Fibroblast of the conjunctiva (primary cell): ENCODE measurements at regions not wholly inside any gene's neighbourhood (a gene's known extent, or its start where the extent isn't known, plus 50 kb on each side); places are given as distances from the start of the nearest gene placed in this dataset.
"Not testable (repeated sequence)": the region's sequence is repeated elsewhere in the genome, so short reads cannot be mapped to it uniquely, and the experiment has no call there.

Experiments used
- DNase-seq: peaks from one replicate; pipeline ENCODE4 v3.0.0-alpha.2; 2010; ENCODE audit warnings: low read depth

DNA sequence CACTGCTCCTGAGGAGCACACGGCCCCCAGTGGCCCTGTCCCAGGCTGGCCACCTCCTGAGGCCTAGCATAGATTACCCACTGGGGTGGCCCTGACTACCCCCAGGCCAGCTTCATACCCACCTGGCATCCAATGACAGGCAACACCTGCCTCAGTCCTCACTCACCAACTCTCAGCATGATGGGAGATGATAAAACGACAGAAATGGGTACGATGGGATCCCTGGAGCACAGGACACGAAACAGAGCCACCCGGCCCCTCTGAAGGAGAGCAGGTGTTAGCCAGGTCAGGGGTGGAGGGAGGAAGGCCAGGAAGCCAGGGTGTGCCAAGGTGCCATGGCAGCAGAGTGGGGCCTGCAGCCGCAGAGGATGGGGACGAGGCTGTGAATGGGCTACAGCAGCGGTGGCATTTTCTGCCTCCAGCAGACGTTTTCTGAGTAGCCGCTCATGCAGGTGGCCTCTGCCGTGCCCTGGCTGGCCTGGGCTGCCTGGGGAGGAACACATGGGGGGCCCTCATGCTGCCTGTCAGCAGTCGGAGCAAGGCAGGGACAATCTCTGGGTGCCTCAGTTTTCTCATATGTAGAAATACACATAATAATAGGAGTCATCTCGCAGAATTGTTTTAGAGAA, 50.2 kb upstream of the FGF3 start:
- no peak for DNase-seq

DNA sequence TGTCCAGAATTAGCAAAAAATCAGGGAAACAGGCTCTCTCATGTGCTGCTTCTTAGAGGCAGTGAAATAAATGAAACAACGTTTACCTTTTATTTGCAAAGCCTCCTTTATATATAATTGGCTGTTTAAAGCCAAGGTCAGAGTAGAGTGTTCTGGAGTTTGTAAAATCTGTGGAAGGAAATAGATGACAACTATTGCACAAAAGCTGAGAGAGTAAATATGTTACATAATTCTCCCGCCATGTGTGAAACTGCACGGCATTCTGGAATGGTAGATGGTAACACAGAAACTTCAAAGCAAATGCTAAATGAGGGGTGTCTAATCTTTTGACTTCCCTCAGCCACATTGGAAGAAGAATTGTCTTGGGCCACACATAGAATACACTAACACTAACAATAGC, 51.5 kb upstream of the FGF3 start:
- no peak for DNase-seq

DNA sequence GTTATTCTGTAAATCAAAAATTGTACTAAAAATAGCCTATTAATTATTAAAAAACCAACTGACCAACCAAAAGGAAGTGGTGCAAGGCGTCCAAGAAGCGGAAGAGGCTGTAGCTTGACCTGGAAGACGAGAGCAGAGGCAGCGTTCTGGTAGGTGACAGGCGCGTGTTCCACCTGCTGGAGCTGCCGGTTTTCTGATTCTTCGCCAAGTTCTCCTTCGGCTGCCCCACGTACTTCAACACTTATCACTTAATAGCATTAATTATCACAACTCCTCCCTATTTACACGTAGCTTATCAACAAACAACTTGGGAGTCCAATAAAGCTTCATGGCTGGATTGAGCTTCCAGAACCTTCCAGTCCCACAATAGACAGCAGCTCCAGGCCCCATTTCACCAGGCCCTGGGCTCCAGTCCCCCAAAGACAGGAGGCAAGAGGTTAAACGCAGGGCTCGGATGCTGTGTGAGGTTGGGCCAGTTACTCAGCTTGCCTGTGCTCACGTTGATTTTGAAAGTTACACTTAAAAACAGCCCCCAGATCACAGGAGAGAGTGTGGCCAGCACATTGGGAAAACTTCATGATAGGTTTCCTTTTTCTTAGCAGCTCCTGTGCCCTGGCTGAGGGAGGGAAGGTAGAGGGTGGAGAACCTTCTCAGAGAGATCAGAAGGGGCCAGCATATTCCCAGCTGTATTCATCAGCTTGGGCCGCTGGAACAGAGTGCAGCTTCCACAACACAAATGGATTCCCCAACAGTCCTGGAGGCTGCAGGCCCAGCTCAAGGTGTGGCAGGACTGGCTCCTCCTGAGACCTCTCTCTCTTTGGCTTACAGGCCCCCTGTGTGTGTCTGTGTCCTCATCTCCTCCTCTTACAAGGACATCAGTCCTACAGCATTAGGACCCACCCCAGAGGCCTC, 54.2 kb upstream of the FGF3 start:
- DNase-seq = no peak

DNA sequence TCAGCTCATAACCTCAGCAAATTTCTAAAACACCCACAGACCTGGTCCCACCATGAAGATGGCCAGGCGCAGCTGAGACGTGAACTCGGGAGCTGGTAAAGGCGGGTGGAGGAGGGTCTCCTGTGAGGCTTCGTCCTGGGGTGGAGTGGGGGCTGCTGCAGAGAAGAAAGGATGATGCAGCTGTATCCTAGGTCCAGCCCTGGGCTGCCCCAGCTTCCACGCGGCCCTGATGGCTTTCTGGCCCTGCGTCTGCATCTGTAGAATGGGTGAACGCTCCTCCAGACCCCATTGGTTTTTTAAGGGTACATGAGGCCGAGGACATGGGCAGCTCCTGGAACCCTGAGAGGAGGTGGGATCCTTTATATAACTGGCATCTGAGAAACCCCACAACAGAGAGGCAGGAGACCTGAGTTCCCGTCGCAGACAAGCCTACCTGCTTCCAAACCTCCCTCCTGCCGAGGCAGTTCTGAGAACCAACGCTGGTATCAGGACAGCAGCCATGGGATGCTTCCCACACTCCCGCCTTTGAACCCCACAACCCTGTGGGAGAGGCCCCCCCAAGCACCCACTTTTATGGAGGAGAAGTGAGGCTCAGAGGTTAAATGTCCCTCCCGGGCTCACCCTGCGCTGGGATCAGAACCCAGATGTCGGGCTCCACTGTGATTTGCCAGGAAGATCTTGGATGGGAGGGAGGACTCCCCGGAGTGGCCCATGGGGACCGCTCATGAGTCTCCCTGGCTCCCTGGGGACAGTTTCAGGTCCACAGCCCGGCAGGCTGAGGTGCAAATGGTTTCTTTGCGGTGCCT, 55.2 kb upstream of the FGF3 start:
- DNase-seq = no peak

DNA sequence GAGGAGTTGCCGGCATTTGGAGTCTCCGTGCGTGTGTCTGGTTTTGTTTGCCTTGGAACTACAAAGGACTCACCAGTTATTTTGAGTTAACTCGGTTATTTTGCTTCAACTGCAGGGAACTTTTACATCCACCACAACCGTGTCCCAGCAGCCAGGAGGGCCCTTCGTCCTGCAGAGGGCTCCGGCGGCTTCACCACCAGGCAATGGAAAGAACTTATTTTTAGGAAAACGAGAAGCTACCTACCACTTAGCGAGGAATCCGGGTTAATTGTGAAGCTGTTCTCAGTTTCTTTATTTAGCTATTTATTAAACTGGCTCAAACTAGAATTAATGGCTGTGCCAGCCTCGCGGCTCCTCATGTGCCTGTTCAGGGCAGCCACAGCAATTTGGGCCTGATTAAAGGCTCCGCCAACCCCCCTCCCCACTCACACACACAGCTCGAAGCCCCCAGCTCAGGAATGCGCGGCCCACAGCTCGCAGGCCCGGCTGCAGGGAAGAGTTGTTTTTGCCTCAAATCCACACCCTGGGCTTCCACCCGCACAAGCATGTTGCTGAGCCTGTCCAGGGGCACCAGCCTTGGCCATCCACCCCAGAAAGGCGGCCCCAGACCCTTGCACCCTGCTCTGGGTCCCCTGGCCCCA, 55.9 kb upstream of the FGF3 start:
- DNase-seq = no peak

DNA sequence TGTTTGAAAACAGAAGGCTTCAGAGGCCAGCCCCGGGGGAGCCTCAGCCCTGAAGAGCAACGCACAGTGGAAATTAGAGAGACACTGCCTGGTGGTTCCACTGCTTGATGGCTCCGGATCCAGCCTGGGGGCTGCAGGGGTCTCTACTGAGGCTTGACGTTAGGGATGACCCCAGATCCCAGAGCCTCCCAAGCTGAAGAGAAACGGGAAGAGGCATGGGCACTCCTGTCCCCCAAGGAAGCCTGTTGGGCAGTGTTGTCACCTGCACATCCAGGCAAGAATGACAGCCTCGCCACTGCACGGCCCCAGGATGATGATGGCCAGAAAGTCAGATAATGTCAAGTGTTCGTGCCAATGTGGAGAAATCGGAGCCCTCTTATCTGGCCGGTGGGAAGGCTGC, 56.8 kb upstream of the FGF3 start:
- no peak for DNase-seq

DNA sequence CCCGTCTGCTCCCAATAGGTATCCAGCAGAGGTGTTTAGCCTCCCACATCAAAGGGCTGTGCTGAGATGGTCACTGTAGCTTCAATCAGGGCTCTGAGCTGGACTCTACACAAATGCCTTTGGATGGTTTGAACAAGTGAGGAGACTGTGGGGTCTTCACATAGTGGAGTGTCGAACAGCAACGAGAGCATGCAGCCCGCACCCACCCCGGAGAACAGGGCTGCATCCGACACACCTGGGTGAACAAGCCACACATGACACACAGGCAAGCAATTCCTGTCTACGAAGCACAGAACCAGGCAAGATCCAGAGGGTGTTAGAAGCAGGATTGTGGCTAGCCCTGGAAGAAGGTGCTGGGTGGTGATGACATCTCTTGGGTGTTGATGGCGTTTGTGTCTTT, 58.0 kb upstream of the FGF3 start:
- DNase-seq = no peak

DNA sequence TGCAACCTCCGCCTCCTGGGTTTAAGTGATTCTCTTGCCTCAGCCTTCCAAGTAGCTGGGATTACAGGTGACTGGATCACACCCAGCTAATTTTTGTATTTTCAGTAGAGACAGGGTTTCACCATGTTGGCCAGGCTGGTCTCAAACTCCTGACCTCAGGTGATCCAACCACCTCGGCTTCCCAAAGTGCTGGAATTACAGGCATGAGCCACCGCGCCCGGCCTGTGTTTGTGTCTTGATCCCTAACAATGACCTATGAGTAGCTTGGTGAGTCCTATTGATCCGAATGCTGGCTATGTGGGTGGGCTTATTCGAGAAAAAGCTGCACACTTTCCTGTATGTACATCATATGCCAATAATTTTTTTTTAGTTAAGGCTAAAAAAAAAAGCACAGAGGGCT, 58.5 kb upstream of the FGF3 start:
- DNase-seq = not testable (repeated sequence)

DNA sequence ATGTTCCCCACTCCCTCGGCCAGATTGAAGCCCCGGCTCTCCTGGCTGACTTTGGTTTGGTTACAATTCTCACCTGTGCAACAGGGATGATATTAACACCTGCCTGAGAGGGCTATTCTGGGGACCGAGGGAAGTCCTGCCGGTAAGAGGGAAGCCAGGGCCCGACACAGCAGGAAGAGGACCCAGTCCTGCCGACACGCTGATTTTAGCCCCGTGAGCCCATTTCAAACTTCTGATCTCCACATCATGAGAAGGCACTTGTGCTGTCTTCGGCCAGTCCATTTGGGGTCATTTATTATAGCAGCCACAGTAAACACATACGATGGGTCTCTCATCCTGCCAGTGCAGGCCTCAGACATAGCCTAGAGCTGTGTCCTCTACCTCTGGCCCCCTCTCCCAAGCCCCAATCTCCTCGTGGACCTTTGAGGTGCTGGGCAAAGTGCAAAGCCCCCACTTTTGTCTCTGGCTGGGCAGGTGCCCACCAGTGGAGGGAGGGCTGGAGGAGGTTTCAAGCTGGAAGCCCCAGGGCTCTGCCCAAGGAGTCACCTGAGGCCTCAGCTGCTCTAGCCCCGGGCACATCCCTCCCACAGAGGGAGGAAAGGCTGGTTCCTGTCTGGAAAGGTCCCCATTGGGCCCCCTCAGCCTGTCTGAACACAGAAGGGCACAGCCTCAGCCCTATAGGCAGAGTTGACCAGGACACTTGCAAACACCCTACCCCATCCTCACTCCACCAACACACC, 59.1 kb upstream of the FGF3 start:
- DNase-seq = no peak

DNA sequence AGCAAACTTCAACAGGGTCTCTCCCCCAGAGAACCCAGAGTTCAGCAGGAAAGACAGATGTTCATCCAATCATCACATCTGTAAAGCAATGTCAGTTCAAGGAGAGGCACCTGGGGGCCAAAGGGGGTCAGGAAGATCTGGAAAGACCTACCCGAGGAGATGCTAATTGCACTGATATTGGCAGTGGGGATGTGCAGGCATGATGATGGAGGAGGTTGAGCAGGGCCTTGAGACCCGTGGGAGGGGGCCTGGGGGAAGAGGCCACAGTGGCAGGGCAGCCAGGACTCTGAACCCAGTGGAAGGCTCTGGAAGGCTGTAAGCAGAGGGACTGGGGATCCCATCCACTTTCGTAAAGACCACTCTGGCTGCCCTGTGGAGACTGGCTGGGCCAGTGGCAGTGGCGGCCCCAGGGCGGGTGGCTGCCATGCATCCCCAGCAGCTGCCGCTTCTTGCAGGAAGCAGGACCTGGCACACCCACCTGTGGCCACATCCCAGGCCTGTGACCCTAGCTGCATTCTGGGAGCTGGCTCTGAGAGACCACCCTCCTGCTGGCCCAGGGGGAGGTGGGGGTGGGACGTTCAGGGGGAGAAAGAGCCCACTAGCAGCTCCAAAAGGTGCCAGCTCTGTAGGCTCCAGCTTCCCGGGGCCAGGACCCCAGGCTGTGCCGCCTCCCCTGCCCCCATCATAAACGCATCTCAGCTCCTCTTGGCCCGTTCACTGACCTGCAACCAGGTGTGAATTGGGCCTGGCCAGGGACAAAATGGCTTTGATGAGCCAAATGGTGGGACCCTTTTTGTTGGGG, 59.9 kb upstream of the FGF3 start:
- DNase-seq = no peak

DNA sequence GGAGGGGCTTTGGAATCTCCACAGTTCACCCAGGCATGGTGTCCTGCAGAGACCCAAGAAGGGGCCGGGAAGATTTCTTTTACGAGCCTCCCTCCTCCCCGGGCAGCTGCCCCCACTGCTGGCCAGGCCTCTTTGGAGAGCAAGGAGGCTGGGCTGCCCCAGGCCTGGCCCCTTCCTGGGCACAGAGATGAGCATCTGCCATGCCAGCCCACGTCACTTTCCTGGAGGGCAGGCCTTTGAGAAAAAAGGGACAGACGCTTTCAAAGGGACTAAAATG, 60.5 kb upstream of the FGF3 start:
- no peak for DNase-seq

DNA sequence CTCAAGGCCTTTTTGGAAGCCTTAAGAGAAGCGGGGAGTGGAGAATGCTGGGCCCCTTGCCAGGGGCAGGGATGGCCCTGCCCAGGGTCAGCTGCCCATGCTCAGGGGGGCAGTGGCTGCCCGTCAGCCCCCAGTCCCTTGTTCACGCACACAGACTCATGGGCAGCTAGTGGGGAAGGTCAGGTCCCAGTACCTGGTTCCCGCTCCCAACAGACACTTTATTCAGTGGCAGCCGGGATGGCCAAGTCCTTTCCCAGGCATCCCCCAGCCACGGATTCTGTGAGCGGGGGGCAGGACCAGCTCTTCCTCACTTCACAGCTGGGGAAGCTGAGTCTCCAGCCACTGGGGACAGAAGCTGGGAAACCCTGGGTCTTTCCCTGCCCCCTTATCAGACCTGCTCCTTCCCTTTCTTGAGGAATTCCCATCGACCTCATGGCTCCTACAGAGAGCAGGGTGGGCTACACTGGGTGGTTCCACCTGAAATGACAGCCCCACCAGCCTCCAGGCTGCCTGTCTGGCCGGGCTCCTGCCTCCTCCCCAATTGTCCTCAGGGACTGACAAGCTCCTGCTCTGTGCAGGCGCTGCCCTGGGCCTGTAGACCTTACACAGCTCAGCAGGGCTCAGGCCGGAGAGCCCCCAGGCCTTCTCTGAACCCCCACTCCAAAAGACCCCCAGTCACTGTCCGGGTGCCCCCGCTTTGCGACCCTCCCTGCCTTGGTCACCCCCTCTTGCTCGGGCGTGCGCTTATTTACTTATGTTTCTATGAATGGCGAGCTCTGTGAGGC, 61.0 kb upstream of the FGF3 start:
- no peak for DNase-seq

DNA sequence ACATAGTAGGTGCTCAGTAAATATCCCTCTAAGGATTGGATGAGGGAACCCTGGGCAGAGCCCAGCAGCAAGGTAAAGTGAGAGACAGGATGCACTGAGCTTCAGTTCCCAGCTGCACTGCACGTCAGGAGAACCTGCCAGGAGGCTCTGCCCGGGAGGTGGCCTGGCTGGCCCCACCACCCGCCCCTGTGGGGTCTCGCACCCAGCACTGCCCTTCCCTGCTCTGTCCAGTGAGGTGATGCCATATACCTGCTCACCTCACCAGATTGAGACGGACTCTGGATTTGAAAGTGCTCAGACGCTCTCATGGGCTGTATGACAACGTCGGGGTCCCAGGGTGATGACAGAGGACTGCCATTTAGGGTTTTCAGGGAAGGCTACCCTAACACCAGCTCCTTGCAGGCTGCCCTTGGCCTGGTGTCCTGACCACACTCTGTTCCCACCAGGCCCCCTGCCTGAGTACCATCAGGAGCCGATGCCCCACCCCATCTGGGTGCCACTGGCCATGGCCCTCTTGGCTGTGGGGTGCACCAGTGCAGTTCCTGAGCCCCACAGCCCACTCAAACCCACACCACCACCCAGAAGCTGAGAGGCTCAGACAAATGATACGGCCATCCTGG, 61.7 kb upstream of the FGF3 start:
- DNase-seq = no peak

DNA sequence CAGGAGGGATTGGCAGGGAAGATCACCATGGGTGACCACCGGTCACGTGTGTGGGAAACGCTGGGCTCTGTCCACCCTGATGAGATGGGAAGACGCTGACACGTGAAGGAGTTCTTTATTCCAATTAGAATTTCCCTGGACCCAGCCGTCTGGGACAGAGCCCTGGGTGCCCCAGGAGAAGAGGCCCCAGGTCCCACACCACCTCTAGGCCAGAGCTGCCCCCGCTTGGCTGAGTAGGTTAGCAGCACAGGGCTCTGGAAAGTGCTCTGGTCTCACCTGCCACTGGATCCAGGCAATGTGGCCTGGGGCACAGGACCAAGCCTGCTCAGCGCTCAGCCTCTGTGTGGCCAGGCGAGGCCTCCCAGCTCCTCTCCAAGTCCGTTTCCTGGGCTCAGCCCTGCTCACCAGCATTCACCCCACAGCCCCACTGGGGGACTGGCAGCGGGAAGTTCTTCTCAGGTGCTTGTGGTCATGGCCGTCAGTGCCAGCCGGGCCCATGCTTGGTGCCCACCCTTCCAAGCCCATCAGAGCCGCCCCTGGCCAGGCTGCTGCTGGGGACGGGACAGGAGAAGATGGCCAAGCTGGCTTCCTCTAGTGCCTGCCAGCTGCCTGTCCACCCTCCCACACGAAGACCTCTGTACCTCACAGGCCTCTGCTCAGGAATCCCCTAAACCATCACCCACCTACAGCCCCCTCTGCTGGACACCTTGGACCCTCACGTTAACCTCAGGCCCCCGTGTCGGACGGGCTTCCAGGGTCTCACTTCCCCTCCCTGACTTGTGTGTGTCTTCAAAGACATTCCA, 62.5 kb upstream of the FGF3 start:
- DNase-seq = no peak

DNA sequence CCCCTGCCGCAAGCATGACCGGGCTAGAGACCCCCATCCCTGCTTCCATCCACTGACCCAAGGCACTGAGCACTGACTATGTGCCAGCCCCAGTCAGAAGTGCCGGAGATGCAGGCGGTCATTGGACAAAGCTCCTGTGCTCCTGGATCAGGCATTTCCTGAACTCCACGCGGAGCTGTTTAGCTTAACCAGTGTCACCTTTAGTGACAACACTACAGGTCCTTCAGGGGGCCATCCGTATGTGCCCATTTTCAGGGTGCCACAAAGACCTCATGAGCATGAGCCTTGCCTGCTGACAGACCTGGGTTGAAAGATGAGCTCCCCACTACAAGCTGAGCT, 63.0 kb upstream of the FGF3 start:
- DNase-seq = no peak

DNA sequence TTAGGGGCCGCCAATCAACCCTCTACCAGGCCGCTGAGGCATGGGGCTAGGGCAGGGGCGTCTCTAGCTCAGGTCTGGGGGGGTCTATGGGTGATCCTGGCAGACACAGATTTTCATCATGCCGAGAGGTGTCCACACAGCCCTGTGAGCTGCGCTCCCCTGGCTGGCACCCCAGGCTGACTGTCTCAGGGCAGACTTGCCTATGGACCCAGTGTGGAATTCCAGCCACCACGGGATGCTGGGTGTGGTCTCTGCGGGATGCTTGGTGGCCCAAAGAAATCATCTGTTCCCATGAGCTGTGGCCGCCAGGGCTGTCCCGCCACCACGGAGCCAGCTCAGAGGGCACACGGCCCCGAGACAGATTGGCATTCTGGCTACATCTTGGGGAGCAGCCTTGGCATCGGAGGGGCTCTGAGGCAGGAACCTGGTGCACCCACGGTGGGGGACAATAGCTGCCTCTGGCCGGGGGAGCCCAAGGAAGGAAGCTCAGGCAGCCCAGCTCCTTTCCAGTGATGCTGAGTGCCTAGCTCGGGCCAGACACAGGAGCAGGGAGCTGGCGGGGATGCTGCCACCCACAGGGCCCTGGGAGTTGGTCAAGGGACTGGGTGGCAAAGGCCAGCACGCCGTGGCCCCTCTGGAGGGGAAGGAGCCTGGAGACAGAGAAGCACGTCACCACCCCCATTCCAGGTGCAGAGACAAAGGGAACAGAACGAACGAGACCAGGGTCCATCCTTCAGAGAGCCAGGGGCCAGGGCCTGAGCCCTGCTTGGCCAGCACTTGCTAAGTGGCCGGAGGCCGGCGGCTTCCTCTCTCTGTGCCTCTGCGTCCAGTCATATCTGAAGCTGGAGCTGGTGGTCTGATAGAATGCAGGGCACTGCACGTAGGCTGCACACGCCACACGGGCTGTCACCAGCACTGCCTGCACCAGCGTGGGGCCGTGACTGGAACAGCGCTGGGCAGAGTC, 64.4 kb upstream of the FGF3 start:
- DNase-seq = no peak

DNA sequence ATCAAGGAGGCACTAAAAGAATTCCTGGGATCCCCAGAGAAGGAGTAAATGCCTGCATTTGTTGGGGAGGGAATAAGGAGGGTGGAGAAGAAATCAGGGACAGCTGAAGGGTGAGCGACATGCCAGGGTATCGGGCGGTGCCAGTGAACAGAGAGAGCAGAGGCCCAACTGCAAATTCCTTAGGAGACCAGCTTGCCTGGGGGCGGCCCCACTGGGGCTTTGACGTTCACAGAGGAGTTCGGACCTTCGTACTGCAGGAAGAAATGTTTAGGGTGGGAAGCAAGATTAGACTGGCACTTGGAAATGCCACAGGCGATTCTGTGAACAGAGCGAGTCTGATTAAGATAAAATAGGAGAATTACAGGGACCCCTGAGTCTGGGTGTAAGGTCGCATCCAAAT, 65.1 kb upstream of the FGF3 start:
- no peak for DNase-seq

DNA sequence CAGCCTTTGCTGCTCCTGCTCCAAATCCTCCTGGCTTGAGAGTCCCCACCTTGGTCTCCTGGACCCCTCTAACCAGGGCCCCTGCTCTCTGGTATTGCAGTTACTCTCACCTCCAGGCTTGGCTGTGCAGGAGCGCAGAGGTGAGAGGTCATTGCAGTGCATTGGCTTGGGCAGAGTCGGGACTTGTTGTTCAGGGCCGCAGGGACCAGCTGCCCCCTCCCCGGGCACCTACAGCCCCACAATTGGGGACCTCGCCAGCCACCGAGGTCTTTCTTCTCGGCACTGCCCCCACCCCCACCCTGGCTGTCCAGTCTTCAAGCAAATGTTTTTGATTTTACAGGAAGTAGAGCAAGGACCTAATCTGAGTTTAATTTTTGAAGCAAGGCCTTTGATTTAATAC, 65.5 kb upstream of the FGF3 start:
- DNase-seq = no peak
